Hepatocyte (in vitro differentiated cells): ENCODE measurements at regions not wholly inside any gene's neighbourhood (a gene's known extent, or its start where the extent isn't known, plus 50 kb on each side); places are given as distances from the start of the nearest gene placed in this dataset.

ENCODE experiments used
- CTCF ChIP-seq: fragments of 200-600 bp; sonication (generic); IDR thresholded peaks from 2 replicates; pipeline ENCODE4 v1.5.1; 2016; ENCODE audit warnings: antibody characterized with exemption, mild to moderate bottlenecking; ENCODE audit not compliant: poor library complexity
- EZH2 ChIP-seq: fragments of 200-600 bp; sonication (generic); IDR thresholded peaks from 2 replicates; pipeline ENCODE4 v1.6.1; 2016; ENCODE audit warnings: antibody characterized with exemption, mild to moderate bottlenecking, borderline replicate concordance

GRCh38 chr4:28247805-28248204 lies 1387.2 kb downstream of the STIM2 start:
- TF ChIP-seq CTCF, result no peak
- no peak for TF ChIP-seq EZH2
